ENCODE measurements at regions not wholly inside any gene's neighbourhood (a gene's known extent, or its start where the extent isn't known, plus 50 kb on each side); places are given as distances from the start of the nearest gene placed in this dataset.

GRCh38 chr20:48204499-48204898 lies 419.2 kb upstream of the SULF2 start:
- TF ChIP-seq KLF6 (CRISPR knock-in tag; IDR thresholded peaks at IDR 0.05) (no peak), AFF4 (CRISPR knock-in tag; IDR thresholded peaks at IDR 0.05) (no peak), NFIC (IDR thresholded peaks at IDR 0.05; ENCODE audit: low read length) (no peak), ZBTB7A (CRISPR knock-in tag; IDR thresholded peaks at IDR 0.05) (no peak), JUND (CRISPR knock-in tag; IDR thresholded peaks at IDR 0.05) (no peak), KLF9 (CRISPR knock-in tag; IDR thresholded peaks at IDR 0.05; ENCODE audit: low read depth) (no peak), MIER3 (CRISPR knock-in tag; IDR thresholded peaks at IDR 0.05; ENCODE audit: borderline replicate concordance) (no peak)
